ENCODE measurements at regions not wholly inside any gene's neighbourhood (a gene's known extent, or its start where the extent isn't known, plus 50 kb on each side); places are given as distances from the start of the nearest gene placed in this dataset.

- TF ChIP-seq CTCF (IDR thresholded peaks at IDR 0.05) = no peak
- no peak for TF ChIP-seq POLR2A (IDR thresholded peaks at IDR 0.05; ENCODE audit: low read depth)
- TF ChIP-seq EP300 (IDR thresholded peaks at IDR 0.05) = no peak
Observed at GRCh38 chr14:101186992-101187815, 283.7 kb upstream of the RTL1 start.
